A549 (cell line): ENCODE measurements at regions not wholly inside any gene's neighbourhood (a gene's known extent, or its start where the extent isn't known, plus 50 kb on each side); places are given as distances from the start of the nearest gene placed in this dataset.

ENCODE experiments used
- BHLHE40 ChIP-seq: IDR thresholded peaks from 2 replicates; pipeline ENCODE4 v1.6.1; 2012; ENCODE audit warnings: low read depth, low read length, inconsistent platforms
- FOSL2 ChIP-seq, 2 experiments: fragments of 450-650 bp in 1 of 2; fragments of >200 bp in 1 of 2; sonication (Bioruptor Twin) in 1 of 2; formaldehyde crosslinking; IDR thresholded peaks; 2 replicates each; pipeline versions ENCODE4 v1.5.0 to v1.6.1; 2016 to 2020; ENCODE audit warnings: mild to moderate bottlenecking in 1 of 2, moderate library complexity in 1 of 2
- PHF8 ChIP-seq: fragments of 200-600 bp; sonication (generic); IDR thresholded peaks from 2 replicates; pipeline ENCODE4 v1.6.1; 2016; ENCODE audit warnings: low read depth, mild to moderate bottlenecking, antibody characterized with exemption, moderate library complexity, borderline replicate concordance
- RCOR1 ChIP-seq: fragments of 150-350 bp; IDR thresholded peaks from 2 replicates; pipeline ENCODE4 v1.6.1; 2014; ENCODE audit warnings: antibody characterized with exemption, low read length, low read depth
- TF ChIP-seq, protein P1 (sequence below): fragments of 150-350 bp; IDR thresholded peaks from 2 replicates; pipeline ENCODE4 v1.6.1; 2014; ENCODE audit warnings: low read depth, mild to moderate bottlenecking, low read length
- TF ChIP-seq, protein P2 (sequence below): fragments of >200 bp; sonication (Bioruptor Twin); formaldehyde crosslinking; IDR thresholded peaks from 3 replicates; pipeline ENCODE4 v1.5.1; 2016

DNA sequence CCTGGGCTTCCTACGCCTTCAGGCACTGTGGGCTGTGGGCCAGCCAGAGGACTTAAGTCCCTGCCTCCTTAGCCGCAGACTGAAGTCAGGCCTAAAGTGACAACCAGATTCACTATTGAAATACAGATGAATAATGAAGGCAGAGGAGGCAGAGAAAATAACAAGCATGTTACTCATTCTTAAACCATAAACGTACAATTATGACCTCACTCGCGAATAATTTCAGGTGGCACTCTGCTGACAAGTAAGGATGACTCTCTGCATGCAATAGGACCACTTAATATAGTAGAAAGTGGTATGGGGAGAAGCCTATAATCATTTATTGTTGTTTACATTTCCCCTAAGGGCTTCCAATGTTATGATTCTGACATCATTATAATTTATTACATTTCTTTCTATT lies 409.2 kb upstream of the FGF13 start:
- TF ChIP-seq BHLHE40 (no peak), RCOR1 (no peak), PHF8 (no peak), FOSL2 (IDR thresholded peaks at IDR 0.05) (no peak), FOSL2 (CRISPR knock-in tag; IDR thresholded peaks at IDR 0.05) (no peak)
- TF ChIP-seq, protein P1, sequence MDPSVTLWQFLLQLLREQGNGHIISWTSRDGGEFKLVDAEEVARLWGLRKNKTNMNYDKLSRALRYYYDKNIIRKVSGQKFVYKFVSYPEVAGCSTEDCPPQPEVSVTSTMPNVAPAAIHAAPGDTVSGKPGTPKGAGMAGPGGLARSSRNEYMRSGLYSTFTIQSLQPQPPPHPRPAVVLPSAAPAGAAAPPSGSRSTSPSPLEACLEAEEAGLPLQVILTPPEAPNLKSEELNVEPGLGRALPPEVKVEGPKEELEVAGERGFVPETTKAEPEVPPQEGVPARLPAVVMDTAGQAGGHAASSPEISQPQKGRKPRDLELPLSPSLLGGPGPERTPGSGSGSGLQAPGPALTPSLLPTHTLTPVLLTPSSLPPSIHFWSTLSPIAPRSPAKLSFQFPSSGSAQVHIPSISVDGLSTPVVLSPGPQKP = no peak
- TF ChIP-seq, protein P2, sequence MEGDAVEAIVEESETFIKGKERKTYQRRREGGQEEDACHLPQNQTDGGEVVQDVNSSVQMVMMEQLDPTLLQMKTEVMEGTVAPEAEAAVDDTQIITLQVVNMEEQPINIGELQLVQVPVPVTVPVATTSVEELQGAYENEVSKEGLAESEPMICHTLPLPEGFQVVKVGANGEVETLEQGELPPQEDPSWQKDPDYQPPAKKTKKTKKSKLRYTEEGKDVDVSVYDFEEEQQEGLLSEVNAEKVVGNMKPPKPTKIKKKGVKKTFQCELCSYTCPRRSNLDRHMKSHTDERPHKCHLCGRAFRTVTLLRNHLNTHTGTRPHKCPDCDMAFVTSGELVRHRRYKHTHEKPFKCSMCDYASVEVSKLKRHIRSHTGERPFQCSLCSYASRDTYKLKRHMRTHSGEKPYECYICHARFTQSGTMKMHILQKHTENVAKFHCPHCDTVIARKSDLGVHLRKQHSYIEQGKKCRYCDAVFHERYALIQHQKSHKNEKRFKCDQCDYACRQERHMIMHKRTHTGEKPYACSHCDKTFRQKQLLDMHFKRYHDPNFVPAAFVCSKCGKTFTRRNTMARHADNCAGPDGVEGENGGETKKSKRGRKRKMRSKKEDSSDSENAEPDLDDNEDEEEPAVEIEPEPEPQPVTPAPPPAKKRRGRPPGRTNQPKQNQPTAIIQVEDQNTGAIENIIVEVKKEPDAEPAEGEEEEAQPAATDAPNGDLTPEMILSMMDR = no peak
